HG02885 (cell line): ENCODE measurements at regions not wholly inside any gene's neighbourhood (a gene's known extent, or its start where the extent isn't known, plus 50 kb on each side); places are given as distances from the start of the nearest gene placed in this dataset.
A peak's percentile ranks its signal among the peaks of the same experiment; 100 is the strongest.
"Not testable (repeated sequence)": the region's sequence is repeated elsewhere in the genome, so short reads cannot be mapped to it uniquely, and the experiment has no call there.

Experiments used
- ATAC-seq: cut with Tn5 transposase; IDR thresholded peaks from one replicate; pipeline ENCODE4 v1.9.1; 2021; ENCODE audit warnings: mild to moderate bottlenecking; ENCODE audit not compliant: unreplicated experiment, poor library complexity

GRCh38 chr5:143946837-143947236, 134.9 kb downstream of the HMHB1 start:
- no peak for ATAC-seq

- ATAC-seq = no peak
These were observed 135.4 kb downstream of the HMHB1 start for GRCh38 chr5:143947313-143947712.

GRCh38 chr5:143952809-143953208, 140.8 kb downstream of the HMHB1 start:
- no peak for ATAC-seq

GRCh38 chr5:143953851-143954250, 141.9 kb downstream of the HMHB1 start:
- no peak for ATAC-seq

GRCh38 chr5:143955141-143955540, 143.2 kb downstream of the HMHB1 start:
- ATAC-seq = no peak

GRCh38 chr5:143957455-143957854, 145.5 kb downstream of the HMHB1 start:
- ATAC-seq = no peak

- no peak for ATAC-seq
These were observed 150.2 kb downstream of the HMHB1 start for GRCh38 chr5:143962201-143962600.

- ATAC-seq = no peak
These were observed 153.0 kb downstream of the HMHB1 start for GRCh38 chr5:143964919-143965318.

- no peak for ATAC-seq
These were observed 154.3 kb downstream of the HMHB1 start for GRCh38 chr5:143966280-143966679.

GRCh38 chr5:143968071-143968878, 156.3 kb downstream of the HMHB1 start:
- ATAC-seq = peak; percentile 67

GRCh38 chr5:143970159-143970558, 158.2 kb downstream of the HMHB1 start:
- ATAC-seq = no peak

GRCh38 chr5:143972068-143972467, 160.1 kb downstream of the HMHB1 start:
- ATAC-seq = no peak

GRCh38 chr5:143976055-143976454, 164.1 kb downstream of the HMHB1 start:
- ATAC-seq = no peak

- ATAC-seq = no peak
These were observed 166.0 kb downstream of the HMHB1 start for GRCh38 chr5:143977891-143978461.

GRCh38 chr5:143979044-143979690, 167.2 kb downstream of the HMHB1 start:
- ATAC-seq = peak; percentile 86

- no peak for ATAC-seq
These were observed 168.5 kb downstream of the HMHB1 start for GRCh38 chr5:143980506-143980905.

GRCh38 chr5:143982957-143983356, 171.0 kb downstream of the HMHB1 start:
- ATAC-seq = not testable (repeated sequence)

- ATAC-seq = no peak
These were observed 174.0 kb downstream of the HMHB1 start for GRCh38 chr5:143985832-143986515.

- ATAC-seq = no peak
These were observed 174.7 kb downstream of the HMHB1 start for GRCh38 chr5:143986516-143987212.

- no peak for ATAC-seq
These were observed 175.3 kb downstream of the HMHB1 start for GRCh38 chr5:143987264-143987663.
